HepG2 (cell line): ENCODE measurements at regions not wholly inside any gene's neighbourhood (a gene's known extent, or its start where the extent isn't known, plus 50 kb on each side); places are given as distances from the start of the nearest gene placed in this dataset.
"Not testable (repeated sequence)": the region's sequence is repeated elsewhere in the genome, so short reads cannot be mapped to it uniquely, and the experiment has no call there.

ENCODE experiments used
- ATAC-seq: fragments of 200-7000 bp; cut with Tn5 transposase; 3 replicates; pipeline ENCODE4 v1.9.1; 2020; ENCODE audit warnings: mild to moderate bottlenecking, moderate library complexity
- BruUV-seq: library from RNA; stranded (reverse); fragments of 400-500 nt; replicated peaks from 2 replicates; lab custom pipeline; 2021; lab: Mats Ljungman, UMichigan
- CTCF ChIA-PET: fragments of 300-600 bp; formaldehyde crosslinking; extraction: SDS; loops from one replicate; lab custom pipeline; 2021; ENCODE audit warnings: low total read pairs, inconsistent platforms, low intra/inter-chr PET ratio; lab: Yijun Ruan, JAX
- POLR2A ChIA-PET: fragments of 350-600 bp; sonication (Branson Sonifier 250); formaldehyde crosslinking; loops from one replicate; lab custom pipeline; 2020; ENCODE audit warnings: antibody characterized with exemption, inconsistent platforms; lab: Yijun Ruan, JAX
- DNase-seq: peaks from one replicate; pipeline ENCODE4 v3.0.0-alpha.2; 2015; ENCODE audit warnings: low spot score
- FAIRE-seq: peaks from 3 replicates; lab custom pipeline; 2011; peaks lifted over from hg19 to GRCh38; lab: Jason Lieb, UNC
- H2AFZ ChIP-seq: one replicate; pipeline ENCODE4 v1.6.1; 2011; ENCODE audit warnings: low read length, inconsistent platforms
- H3K27ac ChIP-seq: fragments of 300-600 bp; 3 replicates; pipeline ENCODE4 v1.8.0; 2011; ENCODE audit warnings: mixed run types, mild to moderate bottlenecking, mixed read lengths, low read length, inconsistent platforms; ENCODE audit not compliant: insufficient read depth; ENCODE audit errors: extremely low read length
- H3K27me3 ChIP-seq, 2 experiments: fragments of 200-600 bp in 1 of 2; 2 replicates in 1 of 2; 3 replicates in 1 of 2; pipeline versions ENCODE4 v1.6.0 to v1.8.0; 2011; ENCODE audit warnings: low read length in 2 of 2, mild to moderate bottlenecking in 2 of 2, moderate library complexity in 2 of 2, inconsistent platforms in 1 of 2; ENCODE audit not compliant: insufficient read depth in 2 of 2, control insufficient read depth in 1 of 2
- H3K36me3 ChIP-seq, 2 experiments: fragments of 200-600 bp in 1 of 2; replicated peaks in 1 of 2; 2 replicates in 1 of 2; 3 replicates in 1 of 2; pipeline versions ENCODE4 v1.5.1 to v1.8.0; 2011; ENCODE audit warnings: low read length in 2 of 2, inconsistent platforms in 1 of 2; ENCODE audit not compliant: insufficient read depth in 2 of 2, control insufficient read depth in 1 of 2
- H3K4me1 ChIP-seq: 2 replicates; pipeline ENCODE4 v1.5.1; 2012; ENCODE audit warnings: low read length, inconsistent platforms; ENCODE audit not compliant: insufficient read depth
- H3K4me2 ChIP-seq: 2 replicates; pipeline ENCODE4 v1.6.0; 2011; ENCODE audit warnings: low read depth, low read length, inconsistent platforms
- H3K4me3 ChIP-seq, 3 experiments: fragments of 200-600 bp in 1 of 3; sonication (generic), shearing (Covaris generic) in 1 of 3; replicated peaks in 1 of 3; 2 replicates each; pipeline ENCODE4 v1.5.1; 2011 to 2016; ENCODE audit warnings: low read length in 3 of 3, inconsistent platforms in 2 of 3, low read depth in 2 of 3, mild to moderate bottlenecking in 2 of 3, control low read depth in 1 of 3, mixed read lengths in 1 of 3; ENCODE audit not compliant: insufficient read depth in 1 of 3
- H3K79me2 ChIP-seq: one replicate; pipeline ENCODE4 v1.6.1; 2011; ENCODE audit warnings: low read length, inconsistent platforms; ENCODE audit not compliant: insufficient read depth
- H3K9ac ChIP-seq: 2 replicates; pipeline ENCODE4 v1.6.0; 2011; ENCODE audit warnings: mild to moderate bottlenecking, low read depth, low read length, inconsistent platforms; ENCODE audit not compliant: insufficient read depth
- H3K9me3 ChIP-seq: 2 replicates; pipeline ENCODE4 v1.5.1; 2012; ENCODE audit warnings: mild to moderate bottlenecking, low read length
- H4K20me1 ChIP-seq: 2 replicates; pipeline ENCODE4 v1.6.0; 2011; ENCODE audit warnings: inconsistent platforms, mild to moderate bottlenecking, low read length, moderate library complexity; ENCODE audit not compliant: insufficient read depth
- ETS1 ChIP-seq: sonication (generic); formaldehyde crosslinking; IDR thresholded peaks from 2 replicates; pipeline ENCODE4 v1.4.0; 2020; ENCODE audit warnings: missing genetic modification reagents
- GMEB1 ChIP-seq: sonication (generic); formaldehyde crosslinking; IDR thresholded peaks from 2 replicates; pipeline ENCODE4 v1.5.1; 2020; ENCODE audit warnings: missing genetic modification reagents, mild to moderate bottlenecking, borderline replicate concordance
- WGBS: methylation state at CpG from one replicate; pipeline ENCODE4 v1.1.6; 2017; ENCODE audit warnings: low lambda C conversion rate; 5-methylcytosine and 5-hydroxymethylcytosine counted together
- in situ Hi-C: cut with HindIII; loops from 2 replicates; pipeline ENCODE4 v1.10.0; 2017; ENCODE audit warnings: low pct_unique_long_range_greater_than_20kb; ENCODE audit not compliant: extremely low pct_ligation_motif_present
- intact Hi-C: fragments of 100-400 bp; cut with micrococcal nuclease; formaldehyde crosslinking; loops from one replicate; pipeline ENCODE4 v1.10.0; 2022; ENCODE audit not compliant: unreplicated experiment

GRCh38 chr3:30324587-30324986, 281.8 kb upstream of the TGFBR2 start:
- POLR2A ChIA-PET, result interaction anchor here (0.8 kb wide), 1 partner anchor 66 kb away, joined by 4 read pairs; no protein-coding TSS in a partner anchor
- no peaks in the 10 kb centered on the region for H4K20me1 ChIP-seq
- H3K27ac ChIP-seq, result no peak overlapping the region

GRCh38 chr3:30327976-30328375, 278.4 kb upstream of the TGFBR2 start:
- H2AFZ ChIP-seq, in situ Hi-C loops, BruUV-seq: not testable (repeated sequence)

More at GRCh38 chr3:30324587-30324986, 281.8 kb upstream of the TGFBR2 start:
- Histone ChIP-seq H2AFZ (no peak overlapping the region), H3K4me2 (no peak overlapping the region), H3K79me2 (no peaks in the 10 kb centered on the region), H3K4me3 (no peak overlapping the region)
- 91% methylated on average over 1 of the region's 1 CpG for WGBS
- in situ Hi-C loops, result no loop called here
- no peak for ATAC-seq
- FAIRE-seq, result no peak
- BruUV-seq, result no TSS peak
- TF ChIP-seq GMEB1 (no peak), ETS1 (CRISPR knock-in tag) (no peak)
- TF ChIP-seq, all 625 proteins: peak for 0
- no peaks in the 10 kb centered on the region for H3K36me3 ChIP-seq
- H3K27me3 ChIP-seq, result no peaks in the 10 kb centered on the region
- intact Hi-C loops, result no loop called here
- H3K9ac ChIP-seq, result no peak overlapping the region
- peaks cover 28% of the 10 kb centered on the region for H3K4me1 ChIP-seq
- CTCF ChIA-PET, result no interaction called here
- H3K9me3 ChIP-seq, result peaks cover 8% of the 10 kb centered on the region
- DNase-seq, result no peak

GRCh38 chr3:30328935-30329334, 277.5 kb upstream of the TGFBR2 start:
- H3K36me3 ChIP-seq, POLR2A ChIA-PET, BruUV-seq, H3K27me3 ChIP-seq, H3K4me2 ChIP-seq, H3K4me3 ChIP-seq, intact Hi-C loops, ATAC-seq, H2AFZ ChIP-seq, DNase-seq, H3K9me3 ChIP-seq, in situ Hi-C loops, FAIRE-seq, H3K27ac ChIP-seq, H3K79me2 ChIP-seq, H3K9ac ChIP-seq, CTCF ChIA-PET, H4K20me1 ChIP-seq: not testable (repeated sequence)
- peaks cover 41% of the 10 kb centered on the region for H3K4me1 ChIP-seq
- 97% methylated on average over 2 of the region's 2 CpGs for WGBS

More at GRCh38 chr3:30327976-30328375, 278.4 kb upstream of the TGFBR2 start:
- H3K9ac ChIP-seq, POLR2A ChIA-PET, intact Hi-C loops, ATAC-seq, H3K27ac ChIP-seq, H4K20me1 ChIP-seq, H3K36me3 ChIP-seq, FAIRE-seq, CTCF ChIA-PET, H3K79me2 ChIP-seq, H3K4me2 ChIP-seq, H3K27me3 ChIP-seq, H3K4me3 ChIP-seq, H3K9me3 ChIP-seq: not testable (repeated sequence)
- peaks cover 40% of the 10 kb centered on the region for H3K4me1 ChIP-seq
- WGBS, result 41% methylated on average over 1 of the region's 1 CpG
- peak; percentile 10 for DNase-seq
